HEK293 (cell line): ENCODE measurements at regions not wholly inside any gene's neighbourhood (a gene's known extent, or its start where the extent isn't known, plus 50 kb on each side); places are given as distances from the start of the nearest gene placed in this dataset.

Experiments used
- KLF8 ChIP-seq: fragments of 450-650 bp; formaldehyde crosslinking; IDR thresholded peaks from 2 replicates; pipeline ENCODE4 v1.5.1; 2016; ENCODE audit warnings: missing biosample characterization, missing genetic modification characterization
- ZNF114 ChIP-seq: fragments of 450-650 bp; formaldehyde crosslinking; IDR thresholded peaks from 2 replicates; pipeline ENCODE4 v1.5.0; 2017; ENCODE audit warnings: missing biosample characterization, missing genetic modification characterization
- ZNF221 ChIP-seq: fragments of 450-650 bp; formaldehyde crosslinking; IDR thresholded peaks from 2 replicates; pipeline ENCODE4 v1.5.1; 2017; ENCODE audit warnings: missing biosample characterization, missing genetic modification characterization, borderline replicate concordance
- ZNF266 ChIP-seq: fragments of 450-650 bp; formaldehyde crosslinking; IDR thresholded peaks from 2 replicates; pipeline ENCODE4 v1.5.1; 2016; ENCODE audit warnings: missing biosample characterization, missing genetic modification characterization, low read depth
- ZNF37A ChIP-seq: fragments of 450-650 bp; IDR thresholded peaks from 2 replicates; pipeline ENCODE4 v1.5.1; 2018; ENCODE audit warnings: missing biosample characterization, missing genetic modification characterization
- ZNF530 ChIP-seq: fragments of 450-650 bp; formaldehyde crosslinking; IDR thresholded peaks from 2 replicates; pipeline ENCODE4 v1.5.1; 2016; ENCODE audit warnings: low read depth, missing biosample characterization, missing genetic modification characterization
- ZNF558 ChIP-seq: fragments of 450-650 bp; formaldehyde crosslinking; IDR thresholded peaks from 2 replicates; pipeline ENCODE4 v1.5.1; 2016; ENCODE audit warnings: missing biosample characterization, missing genetic modification characterization
- ZNF560 ChIP-seq: fragments of 450-650 bp; formaldehyde crosslinking; IDR thresholded peaks from 2 replicates; pipeline ENCODE4 v1.5.1; 2017; ENCODE audit warnings: missing biosample characterization, missing genetic modification characterization, borderline replicate concordance
- ZNF561 ChIP-seq: fragments of 450-650 bp; IDR thresholded peaks from 2 replicates; pipeline ENCODE4 v1.5.1; 2018; ENCODE audit warnings: missing biosample characterization, missing genetic modification characterization, borderline replicate concordance
- ZNF626 ChIP-seq: fragments of 450-650 bp; sonication (Bioruptor Pico); formaldehyde crosslinking; IDR thresholded peaks from 2 replicates; pipeline ENCODE4 v1.5.1; 2018; ENCODE audit warnings: missing biosample characterization, missing genetic modification characterization, inconsistent platforms
- TF ChIP-seq, protein P1 (sequence below): fragments of 450-650 bp; formaldehyde crosslinking; IDR thresholded peaks from 2 replicates; pipeline ENCODE4 v1.5.1; 2016; ENCODE audit warnings: missing biosample characterization, missing genetic modification characterization
- TF ChIP-seq, protein P2 (sequence below): fragments of 450-650 bp; formaldehyde crosslinking; IDR thresholded peaks from 2 replicates; pipeline ENCODE4 v1.5.1; 2016; ENCODE audit warnings: missing biosample characterization, missing genetic modification characterization
- TF ChIP-seq, protein P3 (sequence below): fragments of 450-650 bp; formaldehyde crosslinking; IDR thresholded peaks from 2 replicates; pipeline ENCODE4 v1.5.1; 2016; ENCODE audit warnings: missing biosample characterization, missing genetic modification characterization

DNA sequence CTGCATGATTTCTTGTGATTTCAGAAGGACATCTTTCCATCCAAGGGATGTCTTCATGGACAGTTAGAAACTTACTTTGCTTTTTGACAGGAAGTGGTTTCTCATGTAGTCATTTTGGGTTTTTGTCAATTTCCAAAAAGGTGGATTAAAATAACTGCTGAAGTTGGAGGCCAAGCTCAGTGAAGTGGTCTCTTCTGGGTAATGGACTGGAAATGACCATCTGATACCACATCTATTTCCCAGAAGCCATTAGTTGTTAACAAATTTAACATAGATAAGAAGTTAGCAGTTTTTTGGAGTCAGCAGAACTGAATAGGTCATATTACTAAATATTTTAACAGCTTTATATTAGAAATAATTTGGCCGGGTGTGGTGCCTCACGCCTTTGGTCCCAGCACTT lies 86.2 kb upstream of the MYO10 start:
- TF ChIP-seq ZNF561 (tag by site-specific recombination) = no peak
- TF ChIP-seq ZNF558 (tag by site-specific recombination) = no peak
- TF ChIP-seq, protein P1, sequence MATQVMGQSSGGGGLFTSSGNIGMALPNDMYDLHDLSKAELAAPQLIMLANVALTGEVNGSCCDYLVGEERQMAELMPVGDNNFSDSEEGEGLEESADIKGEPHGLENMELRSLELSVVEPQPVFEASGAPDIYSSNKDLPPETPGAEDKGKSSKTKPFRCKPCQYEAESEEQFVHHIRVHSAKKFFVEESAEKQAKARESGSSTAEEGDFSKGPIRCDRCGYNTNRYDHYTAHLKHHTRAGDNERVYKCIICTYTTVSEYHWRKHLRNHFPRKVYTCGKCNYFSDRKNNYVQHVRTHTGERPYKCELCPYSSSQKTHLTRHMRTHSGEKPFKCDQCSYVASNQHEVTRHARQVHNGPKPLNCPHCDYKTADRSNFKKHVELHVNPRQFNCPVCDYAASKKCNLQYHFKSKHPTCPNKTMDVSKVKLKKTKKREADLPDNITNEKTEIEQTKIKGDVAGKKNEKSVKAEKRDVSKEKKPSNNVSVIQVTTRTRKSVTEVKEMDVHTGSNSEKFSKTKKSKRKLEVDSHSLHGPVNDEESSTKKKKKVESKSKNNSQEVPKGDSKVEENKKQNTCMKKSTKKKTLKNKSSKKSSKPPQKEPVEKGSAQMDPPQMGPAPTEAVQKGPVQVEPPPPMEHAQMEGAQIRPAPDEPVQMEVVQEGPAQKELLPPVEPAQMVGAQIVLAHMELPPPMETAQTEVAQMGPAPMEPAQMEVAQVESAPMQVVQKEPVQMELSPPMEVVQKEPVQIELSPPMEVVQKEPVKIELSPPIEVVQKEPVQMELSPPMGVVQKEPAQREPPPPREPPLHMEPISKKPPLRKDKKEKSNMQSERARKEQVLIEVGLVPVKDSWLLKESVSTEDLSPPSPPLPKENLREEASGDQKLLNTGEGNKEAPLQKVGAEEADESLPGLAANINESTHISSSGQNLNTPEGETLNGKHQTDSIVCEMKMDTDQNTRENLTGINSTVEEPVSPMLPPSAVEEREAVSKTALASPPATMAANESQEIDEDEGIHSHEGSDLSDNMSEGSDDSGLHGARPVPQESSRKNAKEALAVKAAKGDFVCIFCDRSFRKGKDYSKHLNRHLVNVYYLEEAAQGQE (tag by site-specific recombination) = no peak
- TF ChIP-seq, protein P2, sequence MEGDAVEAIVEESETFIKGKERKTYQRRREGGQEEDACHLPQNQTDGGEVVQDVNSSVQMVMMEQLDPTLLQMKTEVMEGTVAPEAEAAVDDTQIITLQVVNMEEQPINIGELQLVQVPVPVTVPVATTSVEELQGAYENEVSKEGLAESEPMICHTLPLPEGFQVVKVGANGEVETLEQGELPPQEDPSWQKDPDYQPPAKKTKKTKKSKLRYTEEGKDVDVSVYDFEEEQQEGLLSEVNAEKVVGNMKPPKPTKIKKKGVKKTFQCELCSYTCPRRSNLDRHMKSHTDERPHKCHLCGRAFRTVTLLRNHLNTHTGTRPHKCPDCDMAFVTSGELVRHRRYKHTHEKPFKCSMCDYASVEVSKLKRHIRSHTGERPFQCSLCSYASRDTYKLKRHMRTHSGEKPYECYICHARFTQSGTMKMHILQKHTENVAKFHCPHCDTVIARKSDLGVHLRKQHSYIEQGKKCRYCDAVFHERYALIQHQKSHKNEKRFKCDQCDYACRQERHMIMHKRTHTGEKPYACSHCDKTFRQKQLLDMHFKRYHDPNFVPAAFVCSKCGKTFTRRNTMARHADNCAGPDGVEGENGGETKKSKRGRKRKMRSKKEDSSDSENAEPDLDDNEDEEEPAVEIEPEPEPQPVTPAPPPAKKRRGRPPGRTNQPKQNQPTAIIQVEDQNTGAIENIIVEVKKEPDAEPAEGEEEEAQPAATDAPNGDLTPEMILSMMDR (tag by site-specific recombination) = no peak
- no peak for TF ChIP-seq ZNF626 (tag by site-specific recombination)
- TF ChIP-seq ZNF266 (tag by site-specific recombination) = no peak
- TF ChIP-seq ZNF37A (tag by site-specific recombination) = no peak
- no peak for TF ChIP-seq ZNF560 (tag by site-specific recombination)
- no peak for TF ChIP-seq ZNF530 (tag by site-specific recombination)
- TF ChIP-seq ZNF114 (tag by site-specific recombination) = no peak
- no peak for TF ChIP-seq KLF8
- TF ChIP-seq ZNF221 = no peak
- TF ChIP-seq, protein P3, sequence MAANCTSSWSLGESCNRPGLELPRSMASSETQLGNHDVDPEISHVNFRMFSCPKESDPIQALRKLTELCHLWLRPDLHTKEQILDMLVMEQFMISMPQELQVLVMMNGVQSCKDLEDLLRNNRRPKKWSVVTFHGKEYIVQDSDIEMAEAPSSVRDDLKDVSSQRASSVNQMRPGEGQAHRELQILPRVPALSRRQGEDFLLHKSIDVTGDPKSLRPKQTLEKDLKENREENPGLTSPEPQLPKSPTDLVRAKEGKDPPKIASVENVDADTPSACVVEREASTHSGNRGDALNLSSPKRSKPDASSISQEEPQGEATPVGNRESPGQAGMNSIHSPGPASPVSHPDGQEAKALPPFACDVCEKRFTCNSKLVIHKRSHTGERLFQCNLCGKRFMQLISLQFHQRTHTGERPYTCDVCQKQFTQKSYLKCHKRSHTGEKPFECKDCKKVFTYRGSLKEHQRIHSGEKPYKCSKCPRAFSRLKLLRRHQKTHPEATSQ (tag by site-specific recombination) = no peak
